HCT116 (cell line): ENCODE measurements at regions not wholly inside any gene's neighbourhood (a gene's known extent, or its start where the extent isn't known, plus 50 kb on each side); places are given as distances from the start of the nearest gene placed in this dataset.

Experiments used
- ATAC-seq: fragments of 200-7000 bp; cut with Tn5 transposase; 2 replicates; pipeline ENCODE4 v1.9.1; 2020; ENCODE audit warnings: mild to moderate bottlenecking, moderate library complexity
- BruUV-seq: library from RNA; stranded (reverse); fragments of 400-500 nt; replicated peaks from 2 replicates; lab custom pipeline; 2021; lab: Mats Ljungman, UMichigan
- CTCF ChIA-PET: fragments of 300-600 bp; sonication (Branson Sonifier 250); formaldehyde crosslinking; loops from one replicate; lab custom pipeline; 2021; ENCODE audit warnings: antibody characterized with exemption; lab: Charles Lee
- POLR2A ChIA-PET: fragments of 300-600, 350-600 bp; sonication (Branson Sonifier 250); formaldehyde crosslinking; loops from one replicate; lab custom pipeline; 2021; ENCODE audit warnings: antibody characterized with exemption; lab: Charles Lee
- RAD21 ChIA-PET, 2 experiments: fragments of 300-600 bp; sonication (Branson Sonifier 250); formaldehyde crosslinking; loops; one replicate each; lab custom pipeline; 2023; ENCODE audit warnings: low total read pairs in 2 of 2; ENCODE audit not compliant: uncharacterized antibody in 2 of 2, unreplicated experiment in 2 of 2, low non-redundant PET in 1 of 2; lab: Charles Lee
- DNase-seq: peaks from one replicate; pipeline ENCODE4 v3.0.0-alpha.2; 2010; ENCODE audit warnings: low read depth, low spot score
- H2AFZ ChIP-seq: fragments of 200-600 bp; shearing (Covaris generic), sonication (generic); 2 replicates; pipeline ENCODE4 v1.6.1; 2017; ENCODE audit warnings: low read depth, mixed run types, mixed read lengths, antibody characterized with exemption, low read length; ENCODE audit not compliant: poor library complexity, severe bottlenecking
- H3K27ac ChIP-seq: 2 replicates; pipeline ENCODE4 v1.5.1; 2012; ENCODE audit warnings: low read depth, low read length
- H3K27me3 ChIP-seq: fragments of 200-600 bp; sonication (generic); 2 replicates; pipeline ENCODE4 v1.6.1; 2016; ENCODE audit warnings: mixed run types, low read length, mixed read lengths; ENCODE audit not compliant: insufficient read depth
- H3K36me3 ChIP-seq, 2 experiments: fragments of 200-500 bp in 1 of 2; fragments of 200-600 bp in 1 of 2; sonication (Bioruptor generic) in 1 of 2; sonication (generic) in 1 of 2; 2 replicates each; pipeline versions ENCODE4 v1.5.1 to v1.6.1; 2014 to 2016; ENCODE audit warnings: low read length in 2 of 2, inconsistent platforms in 1 of 2, mixed read lengths in 1 of 2, mixed run types in 1 of 2; ENCODE audit not compliant: insufficient read depth in 2 of 2, control insufficient read depth in 1 of 2
- H3K4me1 ChIP-seq, 2 experiments: fragments of 200-600 bp in 1 of 2; sonication (generic) in 1 of 2; 2 replicates each; pipeline versions ENCODE4 v1.5.1 to v1.6.1; 2012 to 2017; ENCODE audit warnings: low read length in 2 of 2, inconsistent platforms in 1 of 2, mild to moderate bottlenecking in 1 of 2, mixed read lengths in 1 of 2, mixed run types in 1 of 2, moderate library complexity in 1 of 2; ENCODE audit not compliant: insufficient read depth in 2 of 2, control insufficient read depth in 1 of 2
- H3K4me2 ChIP-seq: fragments of 200-600 bp; sonication (generic); 2 replicates; pipeline ENCODE4 v1.6.1; 2017; ENCODE audit warnings: mixed run types, low read length, mixed read lengths
- H3K4me3 ChIP-seq, 2 experiments: fragments of 200-600 bp in 1 of 2; sonication (generic) in 1 of 2; replicated peaks in 1 of 2; 2 replicates each; pipeline ENCODE4 v1.5.1; 2011 to 2016; ENCODE audit warnings: low read length in 2 of 2, control low read depth in 1 of 2, low read depth in 1 of 2, mild to moderate bottlenecking in 1 of 2, mixed read lengths in 1 of 2, mixed run types in 1 of 2
- H3K79me2 ChIP-seq: fragments of 200-600 bp; sonication (generic); 2 replicates; pipeline ENCODE4 v1.6.1; 2017; ENCODE audit warnings: mild to moderate bottlenecking, mixed run types, low read length, moderate library complexity, mixed read lengths; ENCODE audit not compliant: insufficient read depth
- H3K9ac ChIP-seq: fragments of 200-600 bp; sonication (generic); 2 replicates; pipeline ENCODE4 v1.6.1; 2016; ENCODE audit warnings: low read length, mixed read lengths
- H3K9me2 ChIP-seq: fragments of 200-600 bp; sonication (generic), shearing (Covaris generic); 2 replicates; pipeline ENCODE4 v1.6.1; 2017; ENCODE audit warnings: mixed run types, mild to moderate bottlenecking, moderate library complexity; ENCODE audit not compliant: insufficient read depth
- H3K9me3 ChIP-seq, 2 experiments: fragments of 200-500 bp in 1 of 2; fragments of 200-600 bp in 1 of 2; sonication (Bioruptor generic) in 1 of 2; sonication (generic) in 1 of 2; 2 replicates each; pipeline ENCODE4 v1.6.1; 2014 to 2017; ENCODE audit warnings: low read length in 2 of 2, mixed read lengths in 2 of 2, inconsistent platforms in 1 of 2, low read depth in 1 of 2, mild to moderate bottlenecking in 1 of 2, mixed run types in 1 of 2, moderate library complexity in 1 of 2; ENCODE audit not compliant: control insufficient read depth in 1 of 2, insufficient read depth in 1 of 2
- H4K20me1 ChIP-seq: fragments of 200-600 bp; sonication (generic), shearing (Covaris generic); 2 replicates; pipeline ENCODE4 v1.6.1; 2017; ENCODE audit warnings: mixed run types, mild to moderate bottlenecking, moderate library complexity; ENCODE audit not compliant: insufficient read depth
- EGR1 ChIP-seq: IDR thresholded peaks from 2 replicates; pipeline ENCODE4 v1.6.1; 2012; ENCODE audit warnings: low read depth
- FOSL1 ChIP-seq: IDR thresholded peaks from 2 replicates; pipeline ENCODE4 v1.6.1; 2012; ENCODE audit warnings: low read depth
- JUND ChIP-seq: IDR thresholded peaks from 2 replicates; pipeline ENCODE4 v1.6.1; 2012
- POLR2A ChIP-seq: IDR thresholded peaks from 2 replicates; pipeline ENCODE4 v1.7.0; 2011; ENCODE audit warnings: borderline replicate concordance; ENCODE audit not compliant: insufficient read depth, insufficient read length; ENCODE audit errors: extremely low read depth
- POLR2AphosphoS5 ChIP-seq: IDR thresholded peaks from 2 replicates; pipeline ENCODE4 v1.6.1; 2011; ENCODE audit warnings: mild to moderate bottlenecking, low read depth, low read length, moderate library complexity
- RAD21 ChIP-seq: IDR thresholded peaks from 2 replicates; pipeline ENCODE4 v1.6.1; 2012; ENCODE audit warnings: low read depth, mild to moderate bottlenecking
- YY1 ChIP-seq: IDR thresholded peaks from 2 replicates; pipeline ENCODE4 v1.6.1; 2011; ENCODE audit warnings: low read length, low read depth, moderate library complexity, mild to moderate bottlenecking; ENCODE audit not compliant: insufficient replicate concordance; ENCODE audit errors: extremely low read depth
- ZFX ChIP-seq: fragments of 450-650 bp; IDR thresholded peaks from 2 replicates; pipeline ENCODE4 v1.6.1; 2017
- ZNF274 ChIP-seq: fragments of 200-500 bp; sonication (Bioruptor generic); IDR thresholded peaks from 2 replicates; pipeline ENCODE4 v1.6.1; 2014; ENCODE audit warnings: mild to moderate bottlenecking, low read depth, low read length, inconsistent platforms
- intact Hi-C: fragments of 100-400 bp; cut with micrococcal nuclease; formaldehyde crosslinking; loops from 2 replicates; pipeline ENCODE4 v1.10.0; 2022
- TF ChIP-seq, protein P1 (sequence below), 3 experiments: fragments of 200-600 bp in 1 of 3; sonication (generic) in 1 of 3; IDR thresholded peaks in 2 of 3; conservative IDR thresholded peaks in 1 of 3; 2 replicates each; pipeline ENCODE4 v1.5.1; 2012 to 2017; ENCODE audit warnings: low read depth in 2 of 3, low read length in 2 of 3, antibody characterized with exemption in 1 of 3, borderline replicate concordance in 1 of 3, control low read depth in 1 of 3, mild to moderate bottlenecking in 1 of 3, mixed read lengths in 1 of 3, mixed run types in 1 of 3, moderate library complexity in 1 of 3; ENCODE audit not compliant: insufficient read depth in 1 of 3
- TF ChIP-seq, protein P2 (sequence below): IDR thresholded peaks from 2 replicates; pipeline ENCODE4 v1.6.1; 2012

DNA sequence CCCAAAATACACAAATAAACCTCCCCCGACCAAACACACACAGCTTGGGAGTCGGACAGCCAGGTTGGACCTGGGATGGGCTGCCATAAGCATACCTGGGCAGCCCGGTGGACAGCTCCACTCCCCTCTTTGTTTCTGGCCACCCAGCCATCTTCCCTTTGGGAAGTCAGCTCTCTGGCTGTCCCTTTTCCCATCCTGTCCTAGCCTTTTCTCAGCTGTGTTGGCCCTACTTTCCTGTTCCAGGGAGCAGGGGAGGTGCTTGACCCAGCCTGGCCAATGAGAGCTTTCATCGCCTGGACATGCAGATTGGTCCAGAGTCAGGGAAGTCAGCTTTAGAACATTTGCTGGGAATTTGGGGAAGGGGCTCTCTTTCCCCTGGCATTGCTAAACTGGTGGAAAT, 68.7 kb upstream of the NECTIN1 start:
- Histone ChIP-seq H3K27me3 (0 out of 2 replicates have a peak, but pooled peaks cover 13% of the 10 kb centered on the region), H3K4me1 (no peaks in the 10 kb centered on the region), H2AFZ (no peak overlapping the region), H3K36me3 (no peaks in the 10 kb centered on the region), H3K27ac (no peak overlapping the region), H3K79me2 (no peaks in the 10 kb centered on the region), H3K9me3 (no peaks in the 10 kb centered on the region), H4K20me1 (no peaks in the 10 kb centered on the region), H3K9me2 (no peaks in the 10 kb centered on the region), H3K4me3 (no peak overlapping the region)
- ATAC-seq (no peak), DNase-seq (no peak)
- BruUV-seq = no TSS peak
- ChIA-PET RAD21 (no interaction called here), POLR2A (no interaction called here), CTCF (no interaction called here)
- TF ChIP-seq ZNF274 (no peak), POLR2AphosphoS5 (no peak), FOSL1 (no peak), JUND (no peak), YY1 (no peak), RAD21 (no peak), POLR2A (no peak), EGR1 (no peak), ZFX (no peak)
- TF ChIP-seq, protein P1, sequence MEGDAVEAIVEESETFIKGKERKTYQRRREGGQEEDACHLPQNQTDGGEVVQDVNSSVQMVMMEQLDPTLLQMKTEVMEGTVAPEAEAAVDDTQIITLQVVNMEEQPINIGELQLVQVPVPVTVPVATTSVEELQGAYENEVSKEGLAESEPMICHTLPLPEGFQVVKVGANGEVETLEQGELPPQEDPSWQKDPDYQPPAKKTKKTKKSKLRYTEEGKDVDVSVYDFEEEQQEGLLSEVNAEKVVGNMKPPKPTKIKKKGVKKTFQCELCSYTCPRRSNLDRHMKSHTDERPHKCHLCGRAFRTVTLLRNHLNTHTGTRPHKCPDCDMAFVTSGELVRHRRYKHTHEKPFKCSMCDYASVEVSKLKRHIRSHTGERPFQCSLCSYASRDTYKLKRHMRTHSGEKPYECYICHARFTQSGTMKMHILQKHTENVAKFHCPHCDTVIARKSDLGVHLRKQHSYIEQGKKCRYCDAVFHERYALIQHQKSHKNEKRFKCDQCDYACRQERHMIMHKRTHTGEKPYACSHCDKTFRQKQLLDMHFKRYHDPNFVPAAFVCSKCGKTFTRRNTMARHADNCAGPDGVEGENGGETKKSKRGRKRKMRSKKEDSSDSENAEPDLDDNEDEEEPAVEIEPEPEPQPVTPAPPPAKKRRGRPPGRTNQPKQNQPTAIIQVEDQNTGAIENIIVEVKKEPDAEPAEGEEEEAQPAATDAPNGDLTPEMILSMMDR (IDR thresholded peaks at IDR 0.05 in 2 of 3, conservative IDR thresholded peaks at IDR 0.05 in 1 of 3; ENCODE audit: borderline replicate concordance in 1 of 3, insufficient read depth in 1 of 3, low read depth in 2 of 3, low read length in 2 of 3) = no peak
- TF ChIP-seq, protein P2, sequence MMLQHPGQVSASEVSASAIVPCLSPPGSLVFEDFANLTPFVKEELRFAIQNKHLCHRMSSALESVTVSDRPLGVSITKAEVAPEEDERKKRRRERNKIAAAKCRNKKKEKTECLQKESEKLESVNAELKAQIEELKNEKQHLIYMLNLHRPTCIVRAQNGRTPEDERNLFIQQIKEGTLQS = no peak
- TF ChIP-seq, all 23 proteins: peak for 0
- no peak overlapping the region for H3K9ac ChIP-seq
- intact Hi-C loops = no loop called here
- no peak overlapping the region for H3K4me2 ChIP-seq
